Naive B cell (primary cell): ENCODE measurements at regions not wholly inside any gene's neighbourhood (a gene's known extent, or its start where the extent isn't known, plus 50 kb on each side); places are given as distances from the start of the nearest gene placed in this dataset.

Experiments
- ATAC-seq, 2 donors: fragments of 150-1000 bp; cut with Tn5 transposase; 2 replicates each; pipeline ENCODE4 v1.10.0; 2021; ENCODE audit warnings: low read depth in 2 of 2, mild to moderate bottlenecking in 2 of 2, moderate library complexity in 2 of 2
- DNase-seq: peaks from one replicate; pipeline ENCODE4 v3.0.0; 2022
- H3K27ac Mint-ChIP-seq, 6 donors: one replicate each; pipeline ENCODE4 v1.8.0; 2020 to 2022; ENCODE audit warnings: mild to moderate bottlenecking in 6 of 6, mixed read lengths in 6 of 6, moderate library complexity in 5 of 6, inconsistent platforms in 2 of 6
- H3K27me3 Mint-ChIP-seq, 3 donors: one replicate each; pipeline ENCODE4 v1.8.0; 2021 to 2022; ENCODE audit warnings: mixed read lengths in 3 of 3, mild to moderate bottlenecking in 1 of 3
- H3K36me3 Mint-ChIP-seq, 2 donors: one replicate each; pipeline ENCODE4 v1.8.0; 2020 to 2022; ENCODE audit warnings: mixed read lengths in 2 of 2, inconsistent platforms in 1 of 2, mild to moderate bottlenecking in 1 of 2
- H3K4me1 Mint-ChIP-seq, 3 donors: one replicate each; pipeline ENCODE4 v1.8.0; 2020 to 2022; ENCODE audit warnings: mixed read lengths in 3 of 3, inconsistent platforms in 1 of 3, mild to moderate bottlenecking in 1 of 3, moderate library complexity in 1 of 3
- H3K4me3 Mint-ChIP-seq, 8 donors: one replicate each; pipeline ENCODE4 v1.8.0; 2020 to 2022; ENCODE audit warnings: mild to moderate bottlenecking in 8 of 8, mixed read lengths in 8 of 8, moderate library complexity in 8 of 8, inconsistent platforms in 2 of 8
- H3K9me3 Mint-ChIP-seq, 7 donors: one replicate each; pipeline ENCODE4 v1.8.0; 2020 to 2022; ENCODE audit warnings: mixed read lengths in 7 of 7, mild to moderate bottlenecking in 5 of 7, inconsistent platforms in 2 of 7, moderate library complexity in 1 of 7

DNA sequence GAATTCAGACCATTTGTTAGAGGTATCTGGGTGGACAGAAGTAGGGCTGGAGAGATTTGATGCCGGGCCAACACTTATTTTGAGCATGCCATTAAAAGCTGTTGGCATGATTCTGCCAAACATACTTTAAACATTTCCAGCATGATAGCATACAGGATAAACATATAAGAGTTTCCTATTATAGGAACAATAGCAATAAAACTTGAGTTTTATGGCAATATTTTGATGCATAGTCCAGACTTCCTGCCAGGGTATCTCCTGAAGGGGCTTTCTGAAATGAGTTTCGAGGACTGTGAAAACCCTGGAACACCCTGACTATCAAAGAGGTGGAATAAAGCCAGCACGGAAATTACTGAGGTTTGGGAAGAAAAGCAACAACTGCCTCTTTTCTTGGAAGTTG lies 1398.0 kb upstream of the NXPH2 start:
- Mint-ChIP-seq H3K4me3 (no peak overlapping the region), H3K27me3 (no peaks in the 10 kb centered on the region), H3K36me3 (no peaks in the 10 kb centered on the region), H3K9me3 (peaks cover 0 to 16% (median 3%) of the 10 kb centered on the region in 7 donors), H3K27ac (no peak overlapping the region), H3K4me1 (no peaks in the 10 kb centered on the region)
- no peak for DNase-seq
- ATAC-seq: no peak

- H3K9me3 Mint-ChIP-seq: peaks cover 0 to 16% (median 4%) of the 10 kb centered on the region in 7 donors
- H3K36me3 Mint-ChIP-seq: no peaks in the 10 kb centered on the region
- no peaks in the 10 kb centered on the region for H3K4me1 Mint-ChIP-seq
- H3K27ac Mint-ChIP-seq: no peak overlapping the region
- ATAC-seq (no peak), DNase-seq (no peak)
- H3K27me3 Mint-ChIP-seq: no peaks in the 10 kb centered on the region
- no peak overlapping the region for H3K4me3 Mint-ChIP-seq
Observed at GRCh38 chr2:140177086-140177485, 1396.9 kb upstream of the NXPH2 start.

- Mint-ChIP-seq H3K4me3 (no peak overlapping the region), H3K36me3 (no peaks in the 10 kb centered on the region), H3K27me3 (no peaks in the 10 kb centered on the region), H3K9me3 (peaks cover 3 to 10% (median 4%) of the 10 kb centered on the region in 7 donors), H3K27ac (no peak overlapping the region), H3K4me1 (no peaks in the 10 kb centered on the region)
- ATAC-seq (no peak), DNase-seq (no peak)
Observed at GRCh38 chr2:140173790-140174189, 1393.6 kb upstream of the NXPH2 start.

DNA sequence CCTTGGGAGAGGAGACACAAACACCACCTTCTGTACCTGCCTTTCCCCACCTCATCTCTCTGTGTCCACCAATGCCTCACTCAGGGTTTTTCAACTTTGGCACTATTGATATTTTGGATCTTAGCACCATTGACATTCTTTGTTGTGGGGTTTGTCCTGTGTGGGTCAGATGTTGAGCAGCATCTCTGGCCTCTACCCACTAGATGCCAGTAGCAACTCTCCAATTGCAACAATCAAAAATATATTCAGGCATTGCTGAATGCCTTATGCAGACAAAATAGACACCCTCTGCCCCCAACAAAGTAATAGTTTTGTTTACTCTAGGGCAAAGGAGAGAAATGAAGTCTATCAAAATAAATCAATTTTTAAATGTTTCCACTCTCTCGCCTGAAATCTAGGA lies 1384.3 kb upstream of the NXPH2 start:
- peaks cover 2 to 13% (median 7%) of the 10 kb centered on the region in 7 donors for H3K9me3 Mint-ChIP-seq
- ATAC-seq (no peak), DNase-seq (no peak)
- H3K27me3 Mint-ChIP-seq: no peaks in the 10 kb centered on the region
- no peak overlapping the region for H3K4me3 Mint-ChIP-seq
- no peaks in the 10 kb centered on the region for H3K4me1 Mint-ChIP-seq
- H3K36me3 Mint-ChIP-seq: no peaks in the 10 kb centered on the region
- no peak overlapping the region for H3K27ac Mint-ChIP-seq

GRCh38 chr2:140158259-140158658 lies 1378.1 kb upstream of the NXPH2 start:
- H3K27ac Mint-ChIP-seq: no peak overlapping the region
- no peak for ATAC-seq
- H3K9me3 Mint-ChIP-seq: peaks cover 0 to 18% (median 7%) of the 10 kb centered on the region in 7 donors
- no peaks in the 10 kb centered on the region for H3K27me3 Mint-ChIP-seq
- no peaks in the 10 kb centered on the region for H3K36me3 Mint-ChIP-seq
- H3K4me3 Mint-ChIP-seq: no peak overlapping the region
- no peaks in the 10 kb centered on the region for H3K4me1 Mint-ChIP-seq
- DNase-seq: no peak

DNA sequence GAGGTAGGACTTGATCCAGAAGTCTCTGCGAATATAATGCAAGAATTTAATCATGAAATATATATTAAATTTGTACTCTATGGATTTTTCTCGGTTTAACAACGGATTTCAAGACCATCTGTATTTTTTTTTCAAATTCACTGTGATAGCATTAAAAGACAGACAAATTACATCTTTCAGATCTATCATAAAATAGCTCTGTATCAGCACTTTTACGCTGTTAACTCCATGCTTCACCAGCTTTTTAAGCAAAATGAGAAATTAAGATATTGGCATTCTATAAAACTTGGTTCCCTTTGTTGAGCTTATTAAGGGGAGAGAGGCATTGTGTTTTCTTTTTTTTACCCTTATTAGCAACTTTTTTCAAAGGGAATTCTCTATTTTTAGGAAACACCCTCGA lies 1377.6 kb upstream of the NXPH2 start:
- Mint-ChIP-seq H3K36me3 (no peaks in the 10 kb centered on the region), H3K27ac (no peak overlapping the region), H3K27me3 (no peaks in the 10 kb centered on the region), H3K9me3 (peaks cover 0 to 18% (median 7%) of the 10 kb centered on the region in 7 donors), H3K4me3 (no peak overlapping the region), H3K4me1 (no peaks in the 10 kb centered on the region)
- DNase-seq (no peak), ATAC-seq (no peak)

DNA sequence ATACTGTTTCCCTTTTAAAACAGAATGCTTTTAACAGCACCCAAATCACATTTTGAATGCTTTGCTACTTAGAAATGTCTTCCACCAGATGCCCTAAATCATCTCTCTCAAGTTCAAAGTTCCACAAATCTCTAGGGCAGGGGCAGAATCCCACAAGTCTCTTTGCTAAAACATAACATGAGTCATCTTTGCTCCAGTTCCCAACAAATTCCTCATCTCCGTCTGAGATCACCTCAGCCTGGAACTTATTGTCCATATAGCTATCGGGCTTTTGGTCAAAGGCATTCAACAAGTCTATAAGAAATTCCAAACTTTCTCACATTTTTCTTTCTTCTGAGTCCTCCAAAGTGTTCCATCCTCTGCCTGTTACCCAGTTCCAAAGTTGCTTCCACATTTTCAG lies 1374.5 kb upstream of the NXPH2 start:
- no peak for DNase-seq
- H3K9me3 Mint-ChIP-seq: peaks cover 0 to 10% (median 4%) of the 10 kb centered on the region in 7 donors
- H3K4me3 Mint-ChIP-seq: no peak overlapping the region
- ATAC-seq: no peak
- no peaks in the 10 kb centered on the region for H3K27me3 Mint-ChIP-seq
- no peaks in the 10 kb centered on the region for H3K36me3 Mint-ChIP-seq
- H3K4me1 Mint-ChIP-seq: no peaks in the 10 kb centered on the region
- no peak overlapping the region for H3K27ac Mint-ChIP-seq

DNA sequence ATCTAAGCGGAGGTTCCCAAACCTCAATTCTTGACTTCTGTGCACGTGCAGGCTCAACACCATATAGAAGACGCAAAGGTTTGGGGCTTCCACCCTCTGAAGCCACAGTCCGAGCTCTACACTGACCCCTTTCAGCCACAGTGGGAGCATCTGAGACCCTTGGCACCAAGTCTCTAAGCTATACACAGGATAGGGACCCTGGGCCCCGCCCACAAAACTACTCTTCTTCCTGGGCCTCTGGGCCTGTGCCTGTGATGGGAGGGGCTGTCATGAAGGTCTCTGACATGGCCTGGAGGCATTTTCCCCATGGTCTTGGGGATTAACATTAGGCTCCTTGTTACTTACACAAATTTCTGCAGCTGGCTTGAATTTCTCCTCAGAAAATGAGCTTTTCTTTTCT lies 1374.1 kb upstream of the NXPH2 start:
- no peaks in the 10 kb centered on the region for H3K4me1 Mint-ChIP-seq
- H3K36me3 Mint-ChIP-seq: no peaks in the 10 kb centered on the region
- ATAC-seq (no peak), DNase-seq (no peak)
- no peak overlapping the region for H3K27ac Mint-ChIP-seq
- peaks cover 0 to 10% (median 4%) of the 10 kb centered on the region in 7 donors for H3K9me3 Mint-ChIP-seq
- no peaks in the 10 kb centered on the region for H3K27me3 Mint-ChIP-seq
- no peak overlapping the region for H3K4me3 Mint-ChIP-seq

DNA sequence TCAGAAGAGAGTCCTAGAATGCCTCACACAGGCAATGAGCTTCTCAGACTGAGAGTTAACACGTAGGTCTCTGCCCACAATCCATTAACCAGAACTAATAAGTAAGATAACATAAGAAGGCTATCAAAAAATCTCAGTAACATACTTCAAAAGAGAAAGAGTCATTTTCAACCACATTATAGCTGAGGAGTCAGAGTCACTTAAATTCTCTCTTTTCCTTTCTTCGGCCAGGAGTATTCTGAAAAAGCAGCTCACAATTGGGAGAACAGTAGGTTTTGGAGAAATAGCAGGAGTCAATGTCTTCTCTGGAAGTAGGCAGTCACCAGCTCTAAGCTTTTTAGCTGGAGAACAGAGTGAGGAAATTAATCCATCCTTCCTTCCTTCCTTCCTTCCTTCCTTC lies 1364.4 kb upstream of the NXPH2 start:
- Mint-ChIP-seq H3K27ac (no peak overlapping the region), H3K27me3 (no peaks in the 10 kb centered on the region), H3K4me1 (no peaks in the 10 kb centered on the region), H3K36me3 (no peaks in the 10 kb centered on the region), H3K9me3 (peaks cover 0 to 8% (median 3%) of the 10 kb centered on the region in 7 donors), H3K4me3 (no peak overlapping the region)
- ATAC-seq (no peak), DNase-seq (no peak)

- no peak overlapping the region for H3K27ac Mint-ChIP-seq
- no peaks in the 10 kb centered on the region for H3K36me3 Mint-ChIP-seq
- H3K9me3 Mint-ChIP-seq: peaks cover 0 to 8% (median 0%) of the 10 kb centered on the region in 7 donors
- H3K27me3 Mint-ChIP-seq: no peaks in the 10 kb centered on the region
- DNase-seq: no peak
- no peak for ATAC-seq
- H3K4me1 Mint-ChIP-seq: no peaks in the 10 kb centered on the region
- H3K4me3 Mint-ChIP-seq: no peak overlapping the region
Observed at GRCh38 chr2:140138736-140139135, 1358.5 kb upstream of the NXPH2 start.

- ATAC-seq (no peak), DNase-seq (no peak)
- no peaks in the 10 kb centered on the region for H3K36me3 Mint-ChIP-seq
- H3K4me1 Mint-ChIP-seq: no peaks in the 10 kb centered on the region
- H3K27ac Mint-ChIP-seq: no peak overlapping the region
- no peak overlapping the region for H3K4me3 Mint-ChIP-seq
- no peaks in the 10 kb centered on the region for H3K27me3 Mint-ChIP-seq
- H3K9me3 Mint-ChIP-seq: peaks cover 0 to 8% (median 2%) of the 10 kb centered on the region in 7 donors
Observed at GRCh38 chr2:140136861-140137260, 1356.7 kb upstream of the NXPH2 start.

DNA sequence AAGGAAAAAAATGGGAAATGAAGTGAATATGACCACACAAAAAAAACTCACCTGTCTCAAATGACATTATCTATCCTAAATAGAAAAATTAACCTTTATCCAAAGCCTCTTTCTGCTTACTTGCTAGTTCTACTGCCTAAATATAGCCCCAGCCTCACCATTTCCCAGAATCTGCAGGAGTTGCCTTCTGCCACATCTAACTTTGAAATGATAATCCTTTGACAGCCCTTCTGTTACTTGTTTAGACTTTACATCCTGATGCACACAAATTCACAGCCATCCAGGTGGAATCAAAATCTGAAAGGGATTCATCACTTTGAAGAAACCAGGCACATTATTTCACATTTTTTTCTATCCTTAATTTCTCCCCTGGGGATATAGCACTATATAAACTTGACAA lies 1356.2 kb upstream of the NXPH2 start:
- H3K27me3 Mint-ChIP-seq: no peaks in the 10 kb centered on the region
- ATAC-seq: no peak
- H3K9me3 Mint-ChIP-seq: peaks cover 0 to 6% (median 2%) of the 10 kb centered on the region in 7 donors

DNA sequence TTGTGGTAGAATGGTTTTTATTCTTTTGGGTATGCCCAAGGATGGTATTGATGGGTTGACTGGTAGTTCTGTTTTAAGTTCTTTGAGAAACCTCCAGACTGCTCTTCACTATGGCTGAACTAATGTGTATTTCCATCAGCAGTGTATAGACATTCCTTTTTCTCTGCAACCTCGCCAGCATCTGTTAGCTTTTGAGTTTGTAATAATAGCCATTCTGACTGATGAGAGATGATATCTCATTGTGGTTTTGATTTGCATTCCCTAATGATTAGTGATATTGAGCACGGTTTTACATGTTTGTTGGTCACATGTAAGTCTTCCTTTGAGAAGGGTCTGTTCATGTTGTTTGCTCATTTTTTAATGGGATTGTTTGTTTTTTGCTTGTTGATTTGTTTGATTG lies 1348.7 kb upstream of the NXPH2 start:
- ATAC-seq: no peak
- Mint-ChIP-seq H3K36me3 (no peaks in the 10 kb centered on the region), H3K4me1 (no peaks in the 10 kb centered on the region), H3K9me3 (peaks cover 0 to 8% (median 1%) of the 10 kb centered on the region in 7 donors), H3K27ac (no peak overlapping the region), H3K4me3 (no peak overlapping the region), H3K27me3 (no peaks in the 10 kb centered on the region)
- DNase-seq: no peak

More for the DNA sequence above, 1356.2 kb upstream of the NXPH2 start:
- no peak for DNase-seq
- Mint-ChIP-seq H3K36me3 (no peaks in the 10 kb centered on the region), H3K4me1 (no peaks in the 10 kb centered on the region), H3K27ac (no peak overlapping the region), H3K4me3 (no peak overlapping the region)

DNA sequence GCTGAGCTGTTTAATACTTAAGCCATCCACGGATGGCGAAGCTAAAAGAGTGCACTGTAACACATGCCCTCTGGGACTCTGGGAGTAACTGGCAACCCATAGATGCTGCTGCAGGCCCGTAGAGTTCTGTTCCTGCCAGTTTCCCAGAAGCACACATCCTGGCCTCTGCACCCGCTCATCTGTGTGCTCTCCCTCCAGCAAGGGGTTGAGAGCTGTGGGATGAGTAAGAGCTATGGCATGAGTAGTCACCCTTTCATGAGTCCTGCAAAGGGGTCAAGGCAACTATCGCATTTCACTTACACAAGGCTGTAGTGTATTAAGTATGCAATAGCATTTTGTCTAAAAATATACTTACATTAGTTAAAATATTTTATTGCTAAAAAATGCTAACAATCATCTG lies 1341.8 kb upstream of the NXPH2 start:
- Mint-ChIP-seq H3K4me3 (no peak overlapping the region), H3K36me3 (no peaks in the 10 kb centered on the region), H3K4me1 (no peaks in the 10 kb centered on the region), H3K9me3 (peaks cover 0 to 6% (median 0%) of the 10 kb centered on the region in 7 donors), H3K27me3 (no peaks in the 10 kb centered on the region), H3K27ac (no peak overlapping the region)
- no peak for ATAC-seq
- no peak for DNase-seq

DNA sequence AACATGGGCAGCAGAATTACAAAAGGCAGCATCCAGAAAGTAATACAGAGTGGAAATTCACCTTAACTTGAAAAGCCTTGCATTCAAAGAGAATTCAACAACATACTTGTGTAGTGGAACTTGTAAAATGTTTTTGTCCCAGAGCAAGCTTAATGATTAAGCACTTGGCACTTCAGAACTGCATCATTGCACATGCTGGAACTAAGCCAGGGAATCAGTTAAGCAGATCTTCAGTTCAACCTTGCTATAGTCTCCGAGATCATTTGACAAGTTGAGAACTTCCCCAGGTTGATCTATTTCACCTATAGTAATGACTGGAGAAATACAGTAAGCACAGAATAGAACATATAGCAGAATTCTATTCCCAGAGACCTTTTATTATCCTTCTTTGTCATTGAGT lies 1337.2 kb upstream of the NXPH2 start:
- Mint-ChIP-seq H3K27ac (no peak overlapping the region), H3K27me3 (no peaks in the 10 kb centered on the region), H3K36me3 (no peaks in the 10 kb centered on the region), H3K4me1 (no peaks in the 10 kb centered on the region), H3K4me3 (no peak overlapping the region), H3K9me3 (peaks cover 0 to 3% (median 0%) of the 10 kb centered on the region in 7 donors)
- DNase-seq: no peak
- no peak for ATAC-seq
